ENCODE measurements at regions not wholly inside any gene's neighbourhood (a gene's known extent, or its start where the extent isn't known, plus 50 kb on each side); places are given as distances from the start of the nearest gene placed in this dataset.

DNA sequence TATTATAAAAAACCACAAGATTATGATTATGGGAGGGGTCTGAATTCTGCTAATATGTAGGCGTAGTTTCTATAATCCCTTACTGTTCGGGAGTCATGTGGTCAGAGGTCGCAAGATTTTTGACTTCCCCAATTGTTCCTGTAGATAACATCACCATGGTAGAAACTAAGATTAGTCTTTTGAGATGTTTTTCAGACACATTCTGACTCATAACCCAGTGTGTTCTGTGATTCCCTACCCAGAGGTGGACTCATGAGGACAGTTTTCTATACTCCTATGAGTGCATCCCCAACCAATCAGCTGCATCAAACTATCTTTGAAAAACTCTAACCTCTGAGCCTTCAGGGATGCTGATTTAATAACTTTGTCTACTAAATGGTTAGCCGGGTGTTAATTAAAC, 175.5 kb downstream of the RFPL4B start:
- H3K9me3 ChIP-seq (ENCODE audit: control insufficient read depth in 4 of 4, low read length in 3 of 4), result no peaks in the 10 kb centered on the region
- no peak overlapping the region for H3K4me3 ChIP-seq (ENCODE audit: low read depth in 1 of 3, low read length in 3 of 3)
- no peaks in the 10 kb centered on the region for H3K27me3 ChIP-seq (ENCODE audit: control insufficient read depth in 4 of 4, insufficient read depth in 4 of 4, low read length in 3 of 4)
- DNase-seq (ENCODE audit: low spot score), result no peak
- H3K9ac ChIP-seq (ENCODE audit: low read depth in 1 of 2, low read length in 2 of 2), result no peak overlapping the region
- TF ChIP-seq RXRA (IDR thresholded peaks at IDR 0.05) (no peak), EGR1 (IDR thresholded peaks at IDR 0.05; ENCODE audit: low read depth in 2 of 2) (no peak), SP1 (IDR thresholded peaks at IDR 0.05) (no peak), YY1 (IDR thresholded peaks at IDR 0.05) (no peak), TAF1 (conservative IDR thresholded peaks at IDR 0.05) (no peak), NR2F2 (IDR thresholded peaks at IDR 0.05) (no peak), FOXA1 (IDR thresholded peaks at IDR 0.05) (no peak), HNF4G (IDR thresholded peaks at IDR 0.05) (no peak), JUND (IDR thresholded peaks at IDR 0.05) (no peak), RAD21 (IDR thresholded peaks at IDR 0.05) (no peak), GABPA (IDR thresholded peaks at IDR 0.05 in 1 of 2, conservative IDR thresholded peaks at IDR 0.05 in 1 of 2) (no peak), HNF4A (conservative IDR thresholded peaks at IDR 0.05) (no peak), FOXA2 (IDR thresholded peaks at IDR 0.05) (no peak)
- TF ChIP-seq, protein P1, sequence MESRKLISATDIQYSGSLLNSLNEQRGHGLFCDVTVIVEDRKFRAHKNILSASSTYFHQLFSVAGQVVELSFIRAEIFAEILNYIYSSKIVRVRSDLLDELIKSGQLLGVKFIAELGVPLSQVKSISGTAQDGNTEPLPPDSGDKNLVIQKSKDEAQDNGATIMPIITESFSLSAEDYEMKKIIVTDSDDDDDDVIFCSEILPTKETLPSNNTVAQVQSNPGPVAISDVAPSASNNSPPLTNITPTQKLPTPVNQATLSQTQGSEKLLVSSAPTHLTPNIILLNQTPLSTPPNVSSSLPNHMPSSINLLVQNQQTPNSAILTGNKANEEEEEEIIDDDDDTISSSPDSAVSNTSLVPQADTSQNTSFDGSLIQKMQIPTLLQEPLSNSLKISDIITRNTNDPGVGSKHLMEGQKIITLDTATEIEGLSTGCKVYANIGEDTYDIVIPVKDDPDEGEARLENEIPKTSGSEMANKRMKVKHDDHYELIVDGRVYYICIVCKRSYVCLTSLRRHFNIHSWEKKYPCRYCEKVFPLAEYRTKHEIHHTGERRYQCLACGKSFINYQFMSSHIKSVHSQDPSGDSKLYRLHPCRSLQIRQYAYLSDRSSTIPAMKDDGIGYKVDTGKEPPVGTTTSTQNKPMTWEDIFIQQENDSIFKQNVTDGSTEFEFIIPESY (IDR thresholded peaks at IDR 0.05), result no peak
- TF ChIP-seq, protein P2, sequence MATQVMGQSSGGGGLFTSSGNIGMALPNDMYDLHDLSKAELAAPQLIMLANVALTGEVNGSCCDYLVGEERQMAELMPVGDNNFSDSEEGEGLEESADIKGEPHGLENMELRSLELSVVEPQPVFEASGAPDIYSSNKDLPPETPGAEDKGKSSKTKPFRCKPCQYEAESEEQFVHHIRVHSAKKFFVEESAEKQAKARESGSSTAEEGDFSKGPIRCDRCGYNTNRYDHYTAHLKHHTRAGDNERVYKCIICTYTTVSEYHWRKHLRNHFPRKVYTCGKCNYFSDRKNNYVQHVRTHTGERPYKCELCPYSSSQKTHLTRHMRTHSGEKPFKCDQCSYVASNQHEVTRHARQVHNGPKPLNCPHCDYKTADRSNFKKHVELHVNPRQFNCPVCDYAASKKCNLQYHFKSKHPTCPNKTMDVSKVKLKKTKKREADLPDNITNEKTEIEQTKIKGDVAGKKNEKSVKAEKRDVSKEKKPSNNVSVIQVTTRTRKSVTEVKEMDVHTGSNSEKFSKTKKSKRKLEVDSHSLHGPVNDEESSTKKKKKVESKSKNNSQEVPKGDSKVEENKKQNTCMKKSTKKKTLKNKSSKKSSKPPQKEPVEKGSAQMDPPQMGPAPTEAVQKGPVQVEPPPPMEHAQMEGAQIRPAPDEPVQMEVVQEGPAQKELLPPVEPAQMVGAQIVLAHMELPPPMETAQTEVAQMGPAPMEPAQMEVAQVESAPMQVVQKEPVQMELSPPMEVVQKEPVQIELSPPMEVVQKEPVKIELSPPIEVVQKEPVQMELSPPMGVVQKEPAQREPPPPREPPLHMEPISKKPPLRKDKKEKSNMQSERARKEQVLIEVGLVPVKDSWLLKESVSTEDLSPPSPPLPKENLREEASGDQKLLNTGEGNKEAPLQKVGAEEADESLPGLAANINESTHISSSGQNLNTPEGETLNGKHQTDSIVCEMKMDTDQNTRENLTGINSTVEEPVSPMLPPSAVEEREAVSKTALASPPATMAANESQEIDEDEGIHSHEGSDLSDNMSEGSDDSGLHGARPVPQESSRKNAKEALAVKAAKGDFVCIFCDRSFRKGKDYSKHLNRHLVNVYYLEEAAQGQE (IDR thresholded peaks at IDR 0.05), result no peak
- TF ChIP-seq, protein P3, sequence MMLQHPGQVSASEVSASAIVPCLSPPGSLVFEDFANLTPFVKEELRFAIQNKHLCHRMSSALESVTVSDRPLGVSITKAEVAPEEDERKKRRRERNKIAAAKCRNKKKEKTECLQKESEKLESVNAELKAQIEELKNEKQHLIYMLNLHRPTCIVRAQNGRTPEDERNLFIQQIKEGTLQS (IDR thresholded peaks at IDR 0.05), result no peak
- TF ChIP-seq, protein P4, sequence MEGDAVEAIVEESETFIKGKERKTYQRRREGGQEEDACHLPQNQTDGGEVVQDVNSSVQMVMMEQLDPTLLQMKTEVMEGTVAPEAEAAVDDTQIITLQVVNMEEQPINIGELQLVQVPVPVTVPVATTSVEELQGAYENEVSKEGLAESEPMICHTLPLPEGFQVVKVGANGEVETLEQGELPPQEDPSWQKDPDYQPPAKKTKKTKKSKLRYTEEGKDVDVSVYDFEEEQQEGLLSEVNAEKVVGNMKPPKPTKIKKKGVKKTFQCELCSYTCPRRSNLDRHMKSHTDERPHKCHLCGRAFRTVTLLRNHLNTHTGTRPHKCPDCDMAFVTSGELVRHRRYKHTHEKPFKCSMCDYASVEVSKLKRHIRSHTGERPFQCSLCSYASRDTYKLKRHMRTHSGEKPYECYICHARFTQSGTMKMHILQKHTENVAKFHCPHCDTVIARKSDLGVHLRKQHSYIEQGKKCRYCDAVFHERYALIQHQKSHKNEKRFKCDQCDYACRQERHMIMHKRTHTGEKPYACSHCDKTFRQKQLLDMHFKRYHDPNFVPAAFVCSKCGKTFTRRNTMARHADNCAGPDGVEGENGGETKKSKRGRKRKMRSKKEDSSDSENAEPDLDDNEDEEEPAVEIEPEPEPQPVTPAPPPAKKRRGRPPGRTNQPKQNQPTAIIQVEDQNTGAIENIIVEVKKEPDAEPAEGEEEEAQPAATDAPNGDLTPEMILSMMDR (IDR thresholded peaks at IDR 0.05; ENCODE audit: low read depth, low read length, missing input control), result no peak
- TF ChIP-seq, protein P5, sequence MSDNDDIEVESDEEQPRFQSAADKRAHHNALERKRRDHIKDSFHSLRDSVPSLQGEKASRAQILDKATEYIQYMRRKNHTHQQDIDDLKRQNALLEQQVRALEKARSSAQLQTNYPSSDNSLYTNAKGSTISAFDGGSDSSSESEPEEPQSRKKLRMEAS (IDR thresholded peaks at IDR 0.05), result no peak
- H3K27ac ChIP-seq (ENCODE audit: low read depth in 1 of 2, low read length in 2 of 2), result no peak overlapping the region
- no peaks in the 10 kb centered on the region for H3K4me1 ChIP-seq (ENCODE audit: control insufficient read depth in 4 of 4, insufficient read depth in 4 of 4, low read length in 3 of 4)
- WGBS, result 76% methylated on average over 4 of the region's 4 CpGs
- no peaks in the 10 kb centered on the region for H3K36me3 ChIP-seq (ENCODE audit: control insufficient read depth in 4 of 4, insufficient read depth in 3 of 4, low read depth in 1 of 4, low read length in 3 of 4)
